ENCODE measurements at regions not wholly inside any gene's neighbourhood (a gene's known extent, or its start where the extent isn't known, plus 50 kb on each side); places are given as distances from the start of the nearest gene placed in this dataset.

DNA sequence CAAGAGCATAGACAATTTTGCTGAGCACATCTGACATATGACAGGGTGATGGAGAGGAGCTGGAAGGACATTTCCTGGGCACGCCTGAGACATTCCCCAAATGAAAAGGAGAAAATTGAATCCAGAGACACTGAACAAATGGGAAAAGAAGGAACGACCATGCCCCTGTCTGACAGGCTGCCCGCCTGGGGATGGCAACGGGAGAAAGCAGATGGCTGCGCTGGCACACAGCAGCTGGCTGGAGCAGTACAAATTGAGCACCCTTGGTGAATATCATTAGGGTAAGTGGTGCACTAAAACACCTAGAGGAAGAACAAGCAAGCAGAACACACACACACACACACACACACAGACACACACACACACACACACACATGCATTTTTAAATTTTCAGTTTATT lies 174.3 kb upstream of the DUSP10 start:
- H3K23ac ChIP-seq (ENCODE audit: insufficient read length, low read depth, low read length) = no peak overlapping the region
- no peaks in the 10 kb centered on the region for H4K20me1 ChIP-seq (ENCODE audit: control insufficient read depth, insufficient read depth, insufficient read length)
- no peak overlapping the region for H3T11ph ChIP-seq (ENCODE audit: low read length)
- Mint-ChIP-seq H3K4me1 (no peaks in the 10 kb centered on the region), H3K9me3 (no peaks in the 10 kb centered on the region), H3K4me3 (no peak overlapping the region), H3K27ac (no peak overlapping the region), H3K27me3 (ENCODE audit: low read depth) (no peaks in the 10 kb centered on the region), H3K36me3 (ENCODE audit: insufficient read depth in 1 of 3, low read depth in 3 of 3) (no peaks in the 10 kb centered on the region)
- no peak overlapping the region for H4K91ac ChIP-seq (ENCODE audit: insufficient read length, low read depth, low read length)
- H3K9ac ChIP-seq (ENCODE audit: extremely low read depth, insufficient read length, low read length) = no peak overlapping the region
- no peak overlapping the region for H4K5ac ChIP-seq (ENCODE audit: insufficient read length, low read depth, low read length)
- H3K56ac ChIP-seq (ENCODE audit: insufficient read length, low read depth, low read length) = no peak overlapping the region
- no CpG with 5 or more reads among the region's 5 CpGs for WGBS (ENCODE audit: extremely low coverage, insufficient read length, low lambda C conversion rate)
- H3K27me3 ChIP-seq (ENCODE audit: insufficient read depth, low read length) = no peaks in the 10 kb centered on the region
- H3K14ac ChIP-seq (ENCODE audit: insufficient read depth, low read length) = no peak overlapping the region
- H3K18ac ChIP-seq (ENCODE audit: insufficient read length, low read depth, low read length) = no peak overlapping the region
- TF ChIP-seq, protein P1, sequence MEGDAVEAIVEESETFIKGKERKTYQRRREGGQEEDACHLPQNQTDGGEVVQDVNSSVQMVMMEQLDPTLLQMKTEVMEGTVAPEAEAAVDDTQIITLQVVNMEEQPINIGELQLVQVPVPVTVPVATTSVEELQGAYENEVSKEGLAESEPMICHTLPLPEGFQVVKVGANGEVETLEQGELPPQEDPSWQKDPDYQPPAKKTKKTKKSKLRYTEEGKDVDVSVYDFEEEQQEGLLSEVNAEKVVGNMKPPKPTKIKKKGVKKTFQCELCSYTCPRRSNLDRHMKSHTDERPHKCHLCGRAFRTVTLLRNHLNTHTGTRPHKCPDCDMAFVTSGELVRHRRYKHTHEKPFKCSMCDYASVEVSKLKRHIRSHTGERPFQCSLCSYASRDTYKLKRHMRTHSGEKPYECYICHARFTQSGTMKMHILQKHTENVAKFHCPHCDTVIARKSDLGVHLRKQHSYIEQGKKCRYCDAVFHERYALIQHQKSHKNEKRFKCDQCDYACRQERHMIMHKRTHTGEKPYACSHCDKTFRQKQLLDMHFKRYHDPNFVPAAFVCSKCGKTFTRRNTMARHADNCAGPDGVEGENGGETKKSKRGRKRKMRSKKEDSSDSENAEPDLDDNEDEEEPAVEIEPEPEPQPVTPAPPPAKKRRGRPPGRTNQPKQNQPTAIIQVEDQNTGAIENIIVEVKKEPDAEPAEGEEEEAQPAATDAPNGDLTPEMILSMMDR (conservative IDR thresholded peaks at IDR 0.05) = no peak
- no peak overlapping the region for H2BK120ac ChIP-seq (ENCODE audit: low read depth, low read length, poor library complexity, severe bottlenecking)
- no peak overlapping the region for H3K4me2 ChIP-seq (ENCODE audit: insufficient read depth, insufficient read length, low read length)
- no peaks in the 10 kb centered on the region for H3K9me3 ChIP-seq (ENCODE audit: control insufficient read depth, low read depth, low read length)
- no peak overlapping the region for H2BK20ac ChIP-seq (ENCODE audit: low read depth, low read length, poor library complexity, severe bottlenecking)
- no peak overlapping the region for H2AFZ ChIP-seq (ENCODE audit: low read length)
- no peak overlapping the region for H3K27ac ChIP-seq (ENCODE audit: insufficient read length, low read depth, low read length)
- H3K4ac ChIP-seq (ENCODE audit: low read depth, low read length) = no peak overlapping the region
- H2BK5ac ChIP-seq (ENCODE audit: insufficient read length, low read length) = no peak overlapping the region
- H2AK5ac ChIP-seq (ENCODE audit: insufficient read length, low read length) = no peak overlapping the region
- H3K4me1 ChIP-seq (ENCODE audit: insufficient read depth, low read length) = no peaks in the 10 kb centered on the region
- H2BK15ac ChIP-seq (ENCODE audit: low read depth, low read length) = no peak overlapping the region
- H3K79me2 ChIP-seq (ENCODE audit: insufficient read depth, low read length) = no peaks in the 10 kb centered on the region
- no peak overlapping the region for H4K8ac ChIP-seq (replicated peaks; ENCODE audit: insufficient read length, low read depth, low read length)
- H3K79me1 ChIP-seq (ENCODE audit: insufficient read depth, low read depth, low read length, poor library complexity, severe bottlenecking) = no peaks in the 10 kb centered on the region
- DNase-seq = no peak
- no peak overlapping the region for H2BK12ac ChIP-seq (ENCODE audit: insufficient read length, low read depth, low read length)
- H3K23me2 ChIP-seq (ENCODE audit: insufficient read length, low read depth, low read length, poor library complexity, severe bottlenecking) = no peaks in the 10 kb centered on the region
